H54 (cell line): ENCODE measurements at regions not wholly inside any gene's neighbourhood (a gene's known extent, or its start where the extent isn't known, plus 50 kb on each side); places are given as distances from the start of the nearest gene placed in this dataset.
"Not testable (repeated sequence)": the region's sequence is repeated elsewhere in the genome, so short reads cannot be mapped to it uniquely, and the experiment has no call there.

Experiments used
- DNase-seq: peaks from one replicate; pipeline ENCODE4 v3.0.0; 2011; ENCODE audit warnings: low spot score, mixed read lengths; ENCODE audit not compliant: insufficient read length
- FAIRE-seq: peaks from 3 replicates; lab custom pipeline; 2011; peaks lifted over from hg19 to GRCh38; lab: Jason Lieb, UNC
- POLR2A ChIP-seq: IDR thresholded peaks from 2 replicates; pipeline ENCODE4 v1.6.1; 2011; ENCODE audit warnings: low read depth, mild to moderate bottlenecking, low read length

GRCh38 chr21:16438761-16439160, 709.0 kb downstream of the USP25 start:
- TF ChIP-seq POLR2A, result no peak
- DNase-seq (no peak), FAIRE-seq (no peak)

- no peak for DNase-seq
- no peak for TF ChIP-seq POLR2A
- FAIRE-seq, result no peak
Observed at GRCh38 chr21:16441789-16442188, 712.0 kb downstream of the USP25 start.

DNA sequence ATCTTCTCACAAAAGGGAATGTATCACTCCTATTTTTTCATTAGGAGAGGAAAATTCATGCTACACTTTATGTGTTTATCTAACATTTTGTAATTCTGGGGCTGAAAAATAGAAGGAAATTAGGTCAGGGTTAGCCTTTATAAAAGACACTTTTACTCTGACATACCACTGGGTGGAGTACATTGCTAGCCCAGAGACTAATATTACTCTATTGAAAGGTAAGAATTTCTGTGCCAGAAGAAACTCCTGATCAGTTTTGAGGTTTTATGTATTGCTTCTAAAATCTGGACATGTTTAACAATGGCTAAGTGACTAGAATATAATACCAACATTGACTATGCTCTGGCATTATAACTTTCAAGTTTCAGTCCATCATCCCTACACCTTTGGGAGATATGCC, 724.6 kb downstream of the USP25 start:
- DNase-seq, result no peak
- TF ChIP-seq POLR2A, result no peak
- peak; percentile 65 for FAIRE-seq

GRCh38 chr21:16455526-16455925, 725.7 kb downstream of the USP25 start:
- no peak for DNase-seq
- no peak for TF ChIP-seq POLR2A
- no peak for FAIRE-seq

- no peak for FAIRE-seq
- DNase-seq, result no peak
- no peak for TF ChIP-seq POLR2A
Observed at GRCh38 chr21:16455978-16456377, 726.2 kb downstream of the USP25 start.

GRCh38 chr21:16457498-16457897, 727.7 kb downstream of the USP25 start:
- no peak for TF ChIP-seq POLR2A
- DNase-seq, result no peak
- no peak for FAIRE-seq

DNA sequence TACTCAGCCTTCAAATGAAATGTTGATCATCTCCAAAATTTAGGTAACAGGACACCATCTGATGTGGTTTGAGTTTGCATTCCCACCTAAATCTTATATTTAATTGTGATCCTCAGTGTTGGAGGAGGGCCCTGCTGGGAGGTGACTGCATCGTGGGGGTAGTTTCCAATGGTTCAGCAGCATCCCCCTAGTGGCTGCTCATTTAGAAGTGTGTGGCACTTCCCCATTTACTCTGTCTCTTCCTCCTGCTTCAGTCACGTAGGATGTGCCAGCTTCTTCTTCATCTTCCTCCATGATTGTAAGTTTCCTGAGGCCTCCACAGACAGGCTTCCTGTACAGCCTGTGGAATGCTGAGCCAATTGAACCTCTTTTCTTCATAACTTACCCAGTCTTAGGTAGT, 731.2 kb downstream of the USP25 start:
- TF ChIP-seq POLR2A, result no peak
- peak; percentile 60 for FAIRE-seq

DNA sequence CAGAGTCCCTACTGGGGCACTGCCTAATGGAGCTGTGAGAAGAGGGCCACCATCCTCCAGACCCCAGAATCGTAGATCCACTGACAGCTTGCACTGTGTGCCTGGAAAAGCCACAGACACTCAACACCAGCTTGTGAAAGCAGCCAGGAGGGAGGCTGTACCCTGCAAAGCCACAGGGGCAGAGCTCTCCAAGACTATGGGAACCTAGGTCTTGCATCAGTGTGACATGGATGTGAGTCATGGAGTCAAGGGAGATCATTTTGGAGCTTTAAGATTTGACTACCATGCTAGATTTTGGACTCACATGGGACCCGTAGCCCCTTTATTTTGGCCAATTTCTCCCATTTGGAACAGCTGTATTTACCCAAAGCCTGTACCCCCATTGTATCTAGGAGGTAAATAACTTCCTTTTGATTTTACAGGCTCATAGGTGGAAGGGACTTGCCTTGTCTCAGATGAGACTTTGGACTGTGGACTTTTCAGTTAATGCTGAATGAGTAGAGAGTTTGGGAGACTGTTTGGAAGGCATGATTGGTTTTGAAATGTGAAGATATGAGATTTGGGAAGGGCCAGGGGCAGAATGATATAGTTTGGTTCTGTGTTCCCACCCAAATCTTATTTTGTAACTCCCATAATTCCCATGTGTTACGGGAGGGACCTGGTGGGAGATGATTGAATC, 734.6 kb downstream of the USP25 start:
- not testable (repeated sequence) for FAIRE-seq, DNase-seq

More for the DNA sequence above, 731.2 kb downstream of the USP25 start:
- DNase-seq, result no peak

DNA sequence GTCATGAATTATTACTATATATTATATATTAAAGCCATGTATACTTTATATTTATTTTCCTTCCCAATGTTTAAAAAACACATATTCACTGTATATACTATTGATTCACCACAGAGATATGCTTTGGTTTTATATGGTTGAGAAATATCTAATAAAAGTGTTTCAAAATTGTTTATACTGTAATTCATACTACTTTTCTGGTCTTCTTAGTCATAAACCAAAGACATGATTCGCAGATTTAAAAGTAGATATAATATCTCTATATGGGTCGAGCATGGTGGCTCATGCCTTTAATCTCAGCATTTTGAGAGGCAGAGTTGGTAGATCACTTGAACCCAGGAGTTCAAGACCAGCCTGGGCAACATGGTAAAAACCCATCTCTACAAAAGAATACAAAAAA, 738.4 kb downstream of the USP25 start:
- FAIRE-seq, result no peak
- no peak for DNase-seq
- TF ChIP-seq POLR2A, result no peak

- TF ChIP-seq POLR2A, result no peak
- DNase-seq (no peak), FAIRE-seq (peak; percentile 11)
Observed at GRCh38 chr21:16473988-16474387, 744.2 kb downstream of the USP25 start.

GRCh38 chr21:16476056-16476825, 746.5 kb downstream of the USP25 start:
- DNase-seq (no peak), FAIRE-seq (peak; percentile 30)
- TF ChIP-seq POLR2A, result no peak

GRCh38 chr21:16488042-16488441, 758.3 kb downstream of the USP25 start:
- TF ChIP-seq POLR2A, result no peak
- no peak for FAIRE-seq
- DNase-seq, result no peak

GRCh38 chr21:16492356-16492755, 762.6 kb downstream of the USP25 start:
- DNase-seq (no peak), FAIRE-seq (no peak)
- no peak for TF ChIP-seq POLR2A

GRCh38 chr21:16492892-16493291, 763.1 kb downstream of the USP25 start:
- no peak for FAIRE-seq
- TF ChIP-seq POLR2A, result no peak

DNA sequence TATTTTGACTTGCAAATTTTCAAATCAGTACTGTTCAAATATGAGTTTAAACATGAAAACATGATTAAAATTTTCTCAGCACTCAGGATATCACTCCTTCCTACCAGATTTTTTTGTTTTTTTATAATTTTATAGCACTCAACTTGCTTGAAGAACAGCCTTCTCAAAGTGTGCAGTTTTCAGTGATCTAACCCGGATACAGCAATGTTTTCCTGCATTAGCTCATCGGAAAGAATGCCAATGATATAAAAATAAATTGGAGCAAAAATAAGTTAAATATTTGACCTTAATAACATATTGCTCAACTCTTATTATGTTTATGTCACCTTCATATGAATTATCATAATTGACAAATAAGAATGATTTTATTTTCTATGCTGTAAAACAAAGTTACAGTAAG, 766.8 kb downstream of the USP25 start:
- no peak for TF ChIP-seq POLR2A
- FAIRE-seq (no peak), DNase-seq (no peak)

More at GRCh38 chr21:16492892-16493291, 763.1 kb downstream of the USP25 start:
- DNase-seq, result no peak
